Tibial nerve (tissue), 4 donors: ENCODE measurements at regions not wholly inside any gene's neighbourhood (a gene's known extent, or its start where the extent isn't known, plus 50 kb on each side); places are given as distances from the start of the nearest gene placed in this dataset.

ENCODE experiments used
- DNase-seq, 2 donors: peaks; one replicate each; pipeline ENCODE4 v3.0.0-alpha.2; 2019; ENCODE audit warnings: low spot score in 2 of 2
- H3K27ac ChIP-seq, 4 donors: fragments of 200-600 bp; sonication (generic) in 3 of 4; one replicate each; pipeline ENCODE4 v1.5.1; 2017 to 2019; ENCODE audit warnings: mild to moderate bottlenecking in 1 of 4
- H3K27me3 ChIP-seq, 2 donors: fragments of 200-600 bp; sonication (generic) in 1 of 2; one replicate each; pipeline versions ENCODE4 v1.5.1 to v1.6.0; 2017 to 2019
- H3K36me3 ChIP-seq, 3 donors: fragments of 200-600 bp; sonication (generic); one replicate each; pipeline ENCODE4 v1.5.1; 2018 to 2019
- H3K4me1 ChIP-seq, 4 donors: fragments of 200-600 bp; sonication (generic) in 3 of 4; one replicate each; pipeline ENCODE4 v1.5.1; 2017 to 2019
- H3K4me3 ChIP-seq, 4 donors: fragments of 200-600 bp; sonication (generic) in 3 of 4; one replicate each; pipeline ENCODE4 v1.5.1; 2017 to 2019; ENCODE audit warnings: mild to moderate bottlenecking in 1 of 4, moderate library complexity in 1 of 4
- H3K9me3 ChIP-seq, 4 donors: fragments of 200-600 bp; sonication (generic) in 3 of 4; one replicate each; pipeline ENCODE4 v1.5.1; 2017 to 2019
- EP300 ChIP-seq, 2 donors: sonication (generic); formaldehyde crosslinking; IDR thresholded peaks; one replicate each; pipeline ENCODE4 v1.6.1; 2017; ENCODE audit warnings: antibody characterized with exemption in 2 of 2, mild to moderate bottlenecking in 1 of 2
- POLR2A ChIP-seq, 2 donors: fragments of 450-650 bp; IDR thresholded peaks; one replicate each; pipeline ENCODE4 v1.6.1; 2017; ENCODE audit warnings: antibody characterized with exemption in 2 of 2, mild to moderate bottlenecking in 2 of 2, moderate library complexity in 2 of 2
- WGBS, 2 donors: methylation state at CpG; one replicate each; pipeline ENCODE4 v1.1.5; 2018; 5-methylcytosine and 5-hydroxymethylcytosine counted together
- TF ChIP-seq, protein P1 (sequence below), 5 experiments: fragments of 200-600 bp in 3 of 5; fragments of 450-650 bp in 2 of 5; sonication (generic) in 3 of 5; IDR thresholded peaks; one replicate each; pipeline ENCODE4 v1.5.1; 2016 to 2019; ENCODE audit warnings: antibody characterized with exemption in 5 of 5, mild to moderate bottlenecking in 3 of 5, moderate library complexity in 2 of 5

DNA sequence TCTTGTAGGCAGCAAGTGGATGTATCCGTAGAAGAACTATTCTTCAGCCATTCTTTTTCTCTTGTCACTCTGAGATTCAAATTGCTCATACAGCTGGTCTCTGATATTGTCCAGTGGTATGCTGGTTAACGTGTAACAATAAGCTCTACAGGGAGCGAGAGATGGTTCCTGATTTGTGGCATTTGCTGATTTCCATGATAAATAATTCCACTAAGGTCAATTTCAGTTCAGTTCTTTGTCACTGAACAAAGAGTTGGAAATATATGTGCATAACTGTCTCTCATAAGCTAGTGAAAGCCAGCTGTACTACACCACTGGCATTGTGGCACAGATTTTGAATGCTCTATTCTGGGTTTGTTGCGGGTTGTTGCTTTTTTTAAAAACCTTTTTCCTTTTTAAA, 131.7 kb downstream of the MTHFS start:
- Histone ChIP-seq H3K4me3 (no peak overlapping the region), H3K36me3 (no peaks in the 10 kb centered on the region), H3K27me3 (no peaks in the 10 kb centered on the region), H3K4me1 (no peaks in the 10 kb centered on the region), H3K9me3 (peaks cover 0 to 2% (median 0%) of the 10 kb centered on the region in 4 donors), H3K27ac (no peak overlapping the region)
- TF ChIP-seq POLR2A (IDR thresholded peaks at IDR 0.05) (no peak), EP300 (IDR thresholded peaks at IDR 0.05) (no peak)
- TF ChIP-seq, protein P1, sequence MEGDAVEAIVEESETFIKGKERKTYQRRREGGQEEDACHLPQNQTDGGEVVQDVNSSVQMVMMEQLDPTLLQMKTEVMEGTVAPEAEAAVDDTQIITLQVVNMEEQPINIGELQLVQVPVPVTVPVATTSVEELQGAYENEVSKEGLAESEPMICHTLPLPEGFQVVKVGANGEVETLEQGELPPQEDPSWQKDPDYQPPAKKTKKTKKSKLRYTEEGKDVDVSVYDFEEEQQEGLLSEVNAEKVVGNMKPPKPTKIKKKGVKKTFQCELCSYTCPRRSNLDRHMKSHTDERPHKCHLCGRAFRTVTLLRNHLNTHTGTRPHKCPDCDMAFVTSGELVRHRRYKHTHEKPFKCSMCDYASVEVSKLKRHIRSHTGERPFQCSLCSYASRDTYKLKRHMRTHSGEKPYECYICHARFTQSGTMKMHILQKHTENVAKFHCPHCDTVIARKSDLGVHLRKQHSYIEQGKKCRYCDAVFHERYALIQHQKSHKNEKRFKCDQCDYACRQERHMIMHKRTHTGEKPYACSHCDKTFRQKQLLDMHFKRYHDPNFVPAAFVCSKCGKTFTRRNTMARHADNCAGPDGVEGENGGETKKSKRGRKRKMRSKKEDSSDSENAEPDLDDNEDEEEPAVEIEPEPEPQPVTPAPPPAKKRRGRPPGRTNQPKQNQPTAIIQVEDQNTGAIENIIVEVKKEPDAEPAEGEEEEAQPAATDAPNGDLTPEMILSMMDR (IDR thresholded peaks at IDR 0.05): no peak
- no peak for DNase-seq
- WGBS, 2 donors: 53 to 62% methylated on average over 4 of the region's 4 CpGs

DNA sequence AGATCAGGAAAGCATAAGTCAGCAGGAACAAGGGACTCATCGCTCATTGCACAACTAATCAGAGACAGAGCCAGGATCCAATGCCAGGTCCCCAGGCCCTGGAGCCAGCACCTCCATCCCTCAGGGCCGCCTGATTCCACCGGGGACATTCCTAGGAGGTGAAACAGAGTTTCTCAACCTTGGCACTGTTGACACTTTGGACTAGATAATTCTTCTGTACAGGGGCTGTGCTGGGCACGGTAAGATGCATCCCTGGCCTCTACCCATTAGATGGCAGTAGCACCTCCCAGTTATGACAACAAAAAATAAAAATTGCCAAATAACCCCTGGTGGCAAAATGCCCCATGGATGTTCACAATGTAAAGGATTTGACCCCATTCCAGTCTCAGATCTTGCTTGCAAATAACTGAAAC, 127.7 kb downstream of the MTHFS start:
- no peaks in the 10 kb centered on the region for H3K27me3 ChIP-seq
- H3K9me3 ChIP-seq: no peaks in the 10 kb centered on the region
- H3K4me3 ChIP-seq: no peak overlapping the region
- TF ChIP-seq, protein P1 (IDR thresholded peaks at IDR 0.05): no peak
- no peak for TF ChIP-seq POLR2A (IDR thresholded peaks at IDR 0.05)
- no peaks in the 10 kb centered on the region for H3K4me1 ChIP-seq
- H3K36me3 ChIP-seq: no peaks in the 10 kb centered on the region
- no peak overlapping the region for H3K27ac ChIP-seq
- no peak for DNase-seq
- 74 to 78% methylated on average over 4 of the region's 4 CpGs for WGBS, 2 donors

DNA sequence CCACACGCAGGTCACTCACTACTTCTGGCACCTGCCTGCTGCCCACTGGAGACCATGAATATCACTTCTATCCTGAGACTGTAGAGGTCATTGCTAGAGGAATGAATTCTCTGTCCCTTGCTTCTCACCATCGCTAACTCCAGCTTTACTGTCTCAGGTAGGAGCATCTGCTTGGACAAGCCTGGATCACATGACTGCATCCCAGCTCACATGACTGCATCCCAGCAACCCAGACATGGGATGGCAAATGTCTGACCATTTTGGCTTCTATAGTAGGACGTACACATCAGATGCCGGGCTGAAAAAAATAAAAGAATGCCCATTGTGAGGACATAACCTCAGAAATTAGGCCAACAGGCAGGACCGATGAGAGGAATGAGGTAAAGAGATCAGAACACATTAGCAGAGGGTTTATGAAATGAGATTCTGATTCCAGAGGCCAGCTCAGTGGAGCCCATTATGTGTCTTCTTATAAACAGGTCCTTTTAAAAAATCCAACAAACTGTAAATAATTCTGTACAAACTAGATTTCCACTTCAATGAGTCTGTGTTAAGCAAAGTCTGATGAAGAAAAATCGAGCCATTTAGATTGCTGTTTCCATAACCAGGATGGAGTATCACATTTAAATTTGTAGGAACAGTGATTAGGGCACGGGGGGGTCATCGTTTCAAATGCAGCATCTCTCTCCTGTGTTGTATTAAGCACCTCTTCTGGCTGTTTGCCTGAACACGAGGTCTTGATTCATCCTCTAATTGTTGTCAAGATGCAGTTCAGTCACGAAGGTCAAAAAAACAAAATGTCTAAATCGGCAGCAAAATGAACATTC, 126.7 kb downstream of the MTHFS start:
- TF ChIP-seq, protein P1 (IDR thresholded peaks at IDR 0.05): no peak
- TF ChIP-seq POLR2A (IDR thresholded peaks at IDR 0.05): no peak
- no peak for TF ChIP-seq EP300 (IDR thresholded peaks at IDR 0.05)
- H3K27me3 ChIP-seq: no peaks in the 10 kb centered on the region
- H3K4me3 ChIP-seq: no peak overlapping the region
- no peaks in the 10 kb centered on the region for H3K9me3 ChIP-seq
- no peak for DNase-seq
- H3K4me1 ChIP-seq: no peaks in the 10 kb centered on the region
- no peak overlapping the region for H3K27ac ChIP-seq
- 74 to 79% methylated on average over 11 of the region's 11 CpGs for WGBS, 2 donors
- no peaks in the 10 kb centered on the region for H3K36me3 ChIP-seq

DNA sequence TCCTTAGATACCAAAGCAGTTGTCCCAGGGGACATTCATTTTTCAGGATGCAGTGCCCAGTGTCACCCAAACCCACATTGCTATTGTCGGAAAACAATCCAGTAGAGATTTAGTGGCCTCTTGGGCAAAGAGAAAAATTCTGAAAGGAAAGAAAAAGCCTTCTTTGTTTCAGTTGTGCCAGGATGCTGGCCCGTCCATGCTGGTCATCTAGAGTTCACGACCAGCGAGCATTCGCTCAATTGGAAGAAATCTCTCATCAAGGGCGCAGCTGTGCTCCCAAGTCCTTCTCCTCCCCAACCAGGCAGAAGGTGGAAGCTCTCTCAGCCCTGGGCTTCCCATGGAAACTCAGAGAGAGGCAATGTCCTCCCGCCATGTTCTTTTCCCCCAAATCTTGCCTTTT, 123.7 kb downstream of the MTHFS start:
- 63 to 73% methylated on average over 7 of the region's 7 CpGs for WGBS, 2 donors
- TF ChIP-seq, protein P1 (IDR thresholded peaks at IDR 0.05): no peak
- TF ChIP-seq POLR2A (IDR thresholded peaks at IDR 0.05) (no peak), EP300 (IDR thresholded peaks at IDR 0.05) (no peak)
- Histone ChIP-seq H3K4me1 (no peaks in the 10 kb centered on the region), H3K4me3 (no peak overlapping the region), H3K9me3 (no peaks in the 10 kb centered on the region), H3K27ac (no peak overlapping the region), H3K27me3 (no peaks in the 10 kb centered on the region), H3K36me3 (no peaks in the 10 kb centered on the region)
- DNase-seq: no peak

DNA sequence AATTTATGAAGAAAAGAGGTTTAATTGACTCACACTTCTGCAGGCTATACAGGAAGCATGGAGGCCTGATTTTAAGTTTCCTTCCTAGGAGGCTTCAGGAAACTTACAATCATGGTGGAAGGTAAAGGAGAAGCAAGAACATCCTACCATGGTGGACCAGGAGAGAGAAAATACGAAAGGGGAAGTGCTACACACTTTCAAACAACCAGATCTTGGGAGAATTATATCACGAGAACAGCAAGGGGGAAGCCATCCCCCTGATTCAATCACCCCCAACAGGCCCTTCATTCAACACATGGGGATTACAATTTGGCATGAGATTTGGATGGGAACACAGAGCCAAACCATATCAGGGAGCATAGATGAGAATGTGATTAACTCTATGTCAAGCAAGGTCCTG, 121.0 kb downstream of the MTHFS start:
- no peak for DNase-seq
- TF ChIP-seq, protein P1 (IDR thresholded peaks at IDR 0.05): no peak
- no peak for TF ChIP-seq POLR2A (IDR thresholded peaks at IDR 0.05)
- TF ChIP-seq EP300 (IDR thresholded peaks at IDR 0.05): no peak
- Histone ChIP-seq H3K9me3 (peaks cover 0 to 10% (median 0%) of the 10 kb centered on the region in 4 donors), H3K27ac (no peak overlapping the region), H3K36me3 (no peaks in the 10 kb centered on the region), H3K27me3 (no peaks in the 10 kb centered on the region), H3K4me1 (no peaks in the 10 kb centered on the region), H3K4me3 (no peak overlapping the region)
- 78 to 87% methylated on average over 2 of the region's 2 CpGs for WGBS, 2 donors
